ENCODE measurements at regions not wholly inside any gene's neighbourhood (a gene's known extent, or its start where the extent isn't known, plus 50 kb on each side); places are given as distances from the start of the nearest gene placed in this dataset.

- no peaks in the 10 kb centered on the region for H3K4me1 ChIP-seq
- H3K4me3 ChIP-seq: no peak overlapping the region
- no peaks in the 10 kb centered on the region for H3K9me3 ChIP-seq
- TF ChIP-seq CTCF (IDR thresholded peaks at IDR 0.05): no peak
- TF ChIP-seq POLR2A (IDR thresholded peaks at IDR 0.05): no peak
- no peaks in the 10 kb centered on the region for H3K36me3 ChIP-seq (replicated peaks in 1 of 2; ENCODE audit: insufficient read depth in 1 of 2, low read depth in 2 of 2)
- intact Hi-C loops (cut with DNase I): no loop called here
- WGBS, 2 donors: 79 to 81% methylated on average over 5 of the region's 5 CpGs
- no peak for ATAC-seq
- H3K27me3 ChIP-seq: no peaks in the 10 kb centered on the region
- no peak for DNase-seq
- H3K27ac ChIP-seq: no peak overlapping the region
Measured at GRCh38 chr7:25512061-25512687, 283.9 kb upstream of the NPVF start.

GRCh38 chr7:25515633-25516275, 287.5 kb upstream of the NPVF start:
- no peak overlapping the region for H3K4me3 ChIP-seq
- ATAC-seq: no peak
- intact Hi-C loops (cut with DNase I): no loop called here
- no peaks in the 10 kb centered on the region for H3K36me3 ChIP-seq (replicated peaks in 1 of 2; ENCODE audit: insufficient read depth in 1 of 2, low read depth in 2 of 2)
- DNase-seq: no peak
- H3K9me3 ChIP-seq: no peaks in the 10 kb centered on the region
- H3K4me1 ChIP-seq: no peaks in the 10 kb centered on the region
- H3K27ac ChIP-seq: no peak overlapping the region
- WGBS, 2 donors: 81 to 88% methylated on average over 1 of the region's 1 CpG
- TF ChIP-seq CTCF (IDR thresholded peaks at IDR 0.05) (no peak), POLR2A (IDR thresholded peaks at IDR 0.05) (no peak)
- H3K27me3 ChIP-seq: no peaks in the 10 kb centered on the region

GRCh38 chr7:25517906-25518305, 289.6 kb upstream of the NPVF start:
- 100% methylated on average over 2 of the region's 2 CpGs for WGBS, 2 donors
- no peaks in the 10 kb centered on the region for H3K36me3 ChIP-seq (replicated peaks in 1 of 2; ENCODE audit: insufficient read depth in 1 of 2, low read depth in 2 of 2)
- DNase-seq (no peak), ATAC-seq (no peak)
- no peak overlapping the region for H3K4me3 ChIP-seq
- no peak for TF ChIP-seq POLR2A (IDR thresholded peaks at IDR 0.05)
- no peak for TF ChIP-seq CTCF (IDR thresholded peaks at IDR 0.05)
- intact Hi-C loops (cut with DNase I): no loop called here
- H3K27me3 ChIP-seq: no peaks in the 10 kb centered on the region
- no peak overlapping the region for H3K27ac ChIP-seq
- H3K4me1 ChIP-seq: no peaks in the 10 kb centered on the region
- H3K9me3 ChIP-seq: no peaks in the 10 kb centered on the region

GRCh38 chr7:25520017-25520416, 291.7 kb upstream of the NPVF start:
- no peak for DNase-seq
- TF ChIP-seq POLR2A (IDR thresholded peaks at IDR 0.05) (no peak), CTCF (IDR thresholded peaks at IDR 0.05) (no peak)
- 64 to 71% methylated on average over 5 of the region's 5 CpGs for WGBS, 2 donors
- H3K27me3 ChIP-seq: no peaks in the 10 kb centered on the region
- ATAC-seq: no peak
- H3K27ac ChIP-seq: no peak overlapping the region
- intact Hi-C loops (cut with DNase I): no loop called here
- H3K9me3 ChIP-seq: no peaks in the 10 kb centered on the region
- no peaks in the 10 kb centered on the region for H3K36me3 ChIP-seq (replicated peaks in 1 of 2; ENCODE audit: insufficient read depth in 1 of 2, low read depth in 2 of 2)
- no peaks in the 10 kb centered on the region for H3K4me1 ChIP-seq
- H3K4me3 ChIP-seq: no peak overlapping the region

GRCh38 chr7:25520516-25520915, 292.2 kb upstream of the NPVF start:
- intact Hi-C loops (cut with DNase I): no loop called here

More at GRCh38 chr7:25520516-25520915, 292.2 kb upstream of the NPVF start:
- Histone ChIP-seq H3K4me1 (no peaks in the 10 kb centered on the region), H3K4me3 (no peak overlapping the region), H3K9me3 (no peaks in the 10 kb centered on the region), H3K27me3 (no peaks in the 10 kb centered on the region), H3K36me3 (replicated peaks in 1 of 2; ENCODE audit: insufficient read depth in 1 of 2, low read depth in 2 of 2) (no peaks in the 10 kb centered on the region), H3K27ac (no peak overlapping the region)
- DNase-seq (no peak), ATAC-seq (no peak)
- TF ChIP-seq POLR2A (IDR thresholded peaks at IDR 0.05): no peak
- no peak for TF ChIP-seq CTCF (IDR thresholded peaks at IDR 0.05)
- 63 to 69% methylated on average over 6 of the region's 6 CpGs for WGBS, 2 donors
